Progenitor cell of endocrine pancreas (in vitro differentiated cells): ENCODE measurements at regions not wholly inside any gene's neighbourhood (a gene's known extent, or its start where the extent isn't known, plus 50 kb on each side); places are given as distances from the start of the nearest gene placed in this dataset.

ENCODE experiments used
- DNase-seq: peaks from one replicate; pipeline ENCODE4 v3.0.0; 2021; ENCODE audit warnings: low spot score; ENCODE audit not compliant: unreplicated experiment
- H3K27ac Mint-ChIP-seq: 2 replicates; pipeline ENCODE4 v1.8.0; 2021; ENCODE audit warnings: mild to moderate bottlenecking, moderate library complexity, mixed read lengths
- H3K27me3 Mint-ChIP-seq: 2 replicates; pipeline ENCODE4 v1.8.0; 2021; ENCODE audit warnings: mixed read lengths
- H3K36me3 Mint-ChIP-seq: 2 replicates; pipeline ENCODE4 v1.8.0; 2022; ENCODE audit warnings: mixed read lengths; ENCODE audit not compliant: insufficient read depth
- H3K4me1 Mint-ChIP-seq: 2 replicates; pipeline ENCODE4 v1.8.0; 2021; ENCODE audit warnings: low read depth, mixed read lengths
- H3K4me3 Mint-ChIP-seq: 2 replicates; pipeline ENCODE4 v1.8.0; 2021; ENCODE audit warnings: low read depth, mild to moderate bottlenecking, moderate library complexity, mixed read lengths
- H3K9me3 Mint-ChIP-seq: 2 replicates; pipeline ENCODE4 v1.8.0; 2021; ENCODE audit warnings: low read depth, mixed read lengths
- TF ChIP-seq, protein P1 (sequence below): fragments of 200-600 bp; sonication (generic); IDR thresholded peaks from one replicate; pipeline ENCODE4 v1.5.0; 2021; ENCODE audit warnings: antibody characterized with exemption, mild to moderate bottlenecking; ENCODE audit not compliant: unreplicated experiment

DNA sequence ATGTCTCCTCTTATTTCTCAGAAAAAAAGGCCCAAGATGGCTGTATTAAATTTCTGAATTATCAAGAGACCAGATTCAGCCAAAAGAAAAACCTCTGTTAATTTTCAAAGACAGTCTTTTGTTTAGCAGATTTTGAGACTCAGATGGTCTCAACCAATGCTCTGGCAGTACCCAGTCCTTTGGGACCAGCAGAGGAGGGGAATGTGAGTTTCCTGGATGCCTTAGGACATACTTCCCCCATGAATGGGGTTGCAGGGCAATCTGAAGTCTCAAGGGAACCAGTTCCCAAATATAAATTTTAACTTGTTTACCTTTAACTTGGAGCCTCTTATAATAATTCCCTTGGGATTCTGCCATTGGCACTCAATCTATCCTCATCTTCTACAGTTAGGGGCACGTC lies 107.8 kb upstream of the ZNF521 start:
- H3K4me3 Mint-ChIP-seq, result no peak overlapping the region
- no peaks in the 10 kb centered on the region for H3K4me1 Mint-ChIP-seq
- H3K27ac Mint-ChIP-seq, result no peak overlapping the region
- TF ChIP-seq, protein P1, sequence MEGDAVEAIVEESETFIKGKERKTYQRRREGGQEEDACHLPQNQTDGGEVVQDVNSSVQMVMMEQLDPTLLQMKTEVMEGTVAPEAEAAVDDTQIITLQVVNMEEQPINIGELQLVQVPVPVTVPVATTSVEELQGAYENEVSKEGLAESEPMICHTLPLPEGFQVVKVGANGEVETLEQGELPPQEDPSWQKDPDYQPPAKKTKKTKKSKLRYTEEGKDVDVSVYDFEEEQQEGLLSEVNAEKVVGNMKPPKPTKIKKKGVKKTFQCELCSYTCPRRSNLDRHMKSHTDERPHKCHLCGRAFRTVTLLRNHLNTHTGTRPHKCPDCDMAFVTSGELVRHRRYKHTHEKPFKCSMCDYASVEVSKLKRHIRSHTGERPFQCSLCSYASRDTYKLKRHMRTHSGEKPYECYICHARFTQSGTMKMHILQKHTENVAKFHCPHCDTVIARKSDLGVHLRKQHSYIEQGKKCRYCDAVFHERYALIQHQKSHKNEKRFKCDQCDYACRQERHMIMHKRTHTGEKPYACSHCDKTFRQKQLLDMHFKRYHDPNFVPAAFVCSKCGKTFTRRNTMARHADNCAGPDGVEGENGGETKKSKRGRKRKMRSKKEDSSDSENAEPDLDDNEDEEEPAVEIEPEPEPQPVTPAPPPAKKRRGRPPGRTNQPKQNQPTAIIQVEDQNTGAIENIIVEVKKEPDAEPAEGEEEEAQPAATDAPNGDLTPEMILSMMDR, result no peak
- no peaks in the 10 kb centered on the region for H3K9me3 Mint-ChIP-seq
- peaks cover 27% of the 10 kb centered on the region for H3K27me3 Mint-ChIP-seq
- H3K36me3 Mint-ChIP-seq, result no peaks in the 10 kb centered on the region
- DNase-seq, result no peak

DNA sequence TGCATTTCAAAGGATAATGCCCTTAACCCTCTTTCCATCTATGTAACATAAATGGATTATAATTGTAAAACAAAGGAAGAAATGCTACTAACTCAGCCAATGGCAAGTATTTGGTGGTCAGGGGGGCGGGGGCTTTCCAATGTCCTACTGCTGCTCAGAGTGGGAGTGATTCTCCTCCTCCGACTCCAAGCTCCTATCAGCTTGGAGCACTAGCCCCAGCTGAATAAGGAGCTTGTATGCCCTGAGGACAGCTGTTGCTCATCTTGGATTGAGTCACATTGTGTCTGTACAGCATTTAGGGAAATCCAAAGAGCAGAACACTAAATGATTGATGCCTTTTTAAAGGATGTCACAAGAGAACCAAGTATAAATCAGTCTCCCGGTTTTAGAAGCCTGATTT lies 105.6 kb upstream of the ZNF521 start:
- H3K27me3 Mint-ChIP-seq, result peaks cover 12% of the 10 kb centered on the region
- H3K4me3 Mint-ChIP-seq, result no peak overlapping the region
- no peaks in the 10 kb centered on the region for H3K36me3 Mint-ChIP-seq
- H3K4me1 Mint-ChIP-seq, result no peaks in the 10 kb centered on the region
- TF ChIP-seq, protein P1, result no peak
- DNase-seq, result no peak
- H3K9me3 Mint-ChIP-seq, result no peaks in the 10 kb centered on the region
- no peak overlapping the region for H3K27ac Mint-ChIP-seq

DNA sequence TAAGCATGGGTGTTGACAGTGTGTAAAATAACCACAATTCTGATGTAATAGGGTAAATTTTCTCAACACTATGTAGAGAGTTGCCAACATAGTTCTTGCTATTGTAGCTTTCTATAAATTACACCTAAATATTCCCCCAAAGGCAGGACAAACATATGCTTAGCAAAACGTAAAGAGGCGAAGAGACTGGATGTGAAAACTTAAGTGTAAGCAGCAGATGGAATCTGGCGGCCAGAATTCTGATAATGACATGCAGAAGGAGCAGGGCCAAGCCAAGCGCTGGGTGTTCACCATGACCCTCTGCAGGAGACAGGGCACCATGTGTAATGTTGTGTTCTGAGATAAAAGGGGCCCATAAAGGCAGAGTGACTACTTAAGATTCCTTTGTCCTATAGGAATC lies 105.2 kb upstream of the ZNF521 start:
- Mint-ChIP-seq H3K9me3 (no peaks in the 10 kb centered on the region), H3K27ac (no peak overlapping the region)

DNA sequence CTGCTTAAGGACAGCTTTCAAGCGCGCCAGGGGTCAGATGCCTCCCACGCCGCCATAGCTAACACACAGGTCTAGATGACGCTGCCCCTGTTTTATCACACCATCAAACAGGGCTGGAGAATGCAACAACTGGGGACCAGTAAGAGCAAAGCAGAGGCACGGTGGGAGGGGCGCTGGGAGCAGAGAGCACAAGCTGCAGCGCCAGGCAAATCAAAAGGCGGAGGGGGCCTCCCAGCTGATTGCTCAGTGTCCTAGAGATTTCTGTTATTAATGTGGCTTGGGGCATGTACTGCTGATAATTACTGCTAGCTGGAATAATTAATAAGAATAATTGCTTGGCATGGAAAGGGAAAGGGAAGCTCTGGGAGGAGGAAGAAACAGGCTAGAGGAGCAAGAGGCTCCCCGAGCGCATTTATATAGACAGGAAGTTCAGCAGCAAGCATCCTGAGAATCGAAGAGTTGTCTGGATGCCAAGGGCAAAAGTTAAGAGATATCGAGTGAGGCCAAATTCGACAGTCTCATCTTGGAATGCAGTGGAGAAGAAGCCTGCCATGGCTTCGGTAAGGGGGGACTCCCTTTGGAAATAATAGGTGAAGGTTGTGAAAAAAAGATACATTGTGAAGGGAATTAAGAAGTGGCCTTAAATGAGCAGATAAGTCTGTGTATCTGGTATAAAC lies 104.5 kb upstream of the ZNF521 start:
- Mint-ChIP-seq H3K27me3 (peaks cover 10% of the 10 kb centered on the region), H3K4me3 (no peak overlapping the region), H3K27ac (no peak overlapping the region), H3K4me1 (no peaks in the 10 kb centered on the region), H3K9me3 (peaks cover 4% of the 10 kb centered on the region), H3K36me3 (no peaks in the 10 kb centered on the region)
- TF ChIP-seq, protein P1, result no peak
- no peak for DNase-seq

More for the DNA sequence above, 105.2 kb upstream of the ZNF521 start:
- DNase-seq, result no peak
- Mint-ChIP-seq H3K36me3 (no peaks in the 10 kb centered on the region), H3K4me3 (no peak overlapping the region), H3K4me1 (no peaks in the 10 kb centered on the region), H3K27me3 (peaks cover 8% of the 10 kb centered on the region)
- TF ChIP-seq, protein P1, result no peak

DNA sequence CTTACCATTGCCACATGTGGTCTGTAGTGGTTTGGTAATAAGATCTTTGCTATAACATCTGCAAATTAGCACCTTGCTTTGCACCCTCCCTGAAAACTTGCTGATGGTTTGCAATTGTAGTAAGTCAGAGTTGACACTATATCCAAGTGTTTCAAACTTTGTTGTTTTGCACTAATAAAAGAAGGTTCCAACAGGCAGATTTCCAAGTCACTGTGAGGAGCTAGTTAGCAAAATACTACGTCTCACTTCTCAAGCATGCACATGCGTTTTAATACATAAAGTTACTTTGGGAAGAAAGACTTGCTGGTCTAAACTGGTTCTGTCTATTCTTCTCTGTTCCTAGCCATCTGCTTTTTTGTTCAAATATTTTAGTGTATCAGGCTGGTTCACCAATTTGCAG lies 103.7 kb upstream of the ZNF521 start:
- Mint-ChIP-seq H3K4me1 (no peaks in the 10 kb centered on the region), H3K36me3 (no peaks in the 10 kb centered on the region), H3K27me3 (peaks cover 10% of the 10 kb centered on the region), H3K9me3 (peaks cover 10% of the 10 kb centered on the region), H3K4me3 (no peak overlapping the region), H3K27ac (no peak overlapping the region)
- TF ChIP-seq, protein P1, result no peak
- DNase-seq, result no peak
